ENCODE measurements at regions not wholly inside any gene's neighbourhood (a gene's known extent, or its start where the extent isn't known, plus 50 kb on each side); places are given as distances from the start of the nearest gene placed in this dataset.

DNA sequence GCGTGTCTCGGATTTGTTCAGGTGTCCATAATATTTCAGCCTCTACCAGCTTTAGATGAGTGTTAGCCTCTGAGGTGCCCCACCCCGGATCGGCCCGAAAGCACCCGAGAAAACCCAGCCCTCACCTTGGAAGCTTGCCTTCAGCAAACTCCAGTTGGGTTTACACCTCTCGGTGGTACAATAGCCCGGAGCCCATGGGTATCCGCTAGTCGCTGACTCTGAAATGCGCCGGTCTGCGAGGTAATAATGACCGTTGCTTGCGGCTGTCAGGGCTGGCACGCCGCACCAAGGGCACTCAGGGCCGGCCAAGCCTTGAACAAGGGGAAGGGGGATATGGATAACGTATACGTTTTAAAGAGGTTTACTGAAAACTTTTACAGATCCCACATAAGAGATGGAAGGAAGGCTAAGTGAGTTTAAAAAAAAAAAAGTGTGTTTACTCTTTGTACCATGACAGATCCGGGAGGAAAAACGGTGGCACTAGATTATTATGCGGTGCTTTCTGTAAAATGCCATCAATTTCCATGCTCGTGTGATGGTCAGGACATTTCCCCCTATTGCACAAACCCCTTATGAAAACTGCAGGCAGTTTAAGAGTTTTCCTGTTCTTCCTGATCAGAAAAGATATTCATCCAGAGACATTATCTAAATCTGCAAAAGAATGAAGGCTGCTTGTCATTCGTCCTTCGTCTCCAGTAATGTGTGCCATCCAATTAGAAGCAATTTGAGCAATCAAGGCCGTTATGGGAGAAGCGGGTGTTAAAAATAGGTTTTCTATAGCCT lies 124.2 kb downstream of the TMEM161B start:
- DNase-seq (ENCODE audit: low read depth, low spot score) = no peak
- in situ Hi-C loops (cut with HindIII; ENCODE audit: low pct_unique_long_range_greater_than_20kb, low sequenced_read_pairs) = no loop called here

DNA sequence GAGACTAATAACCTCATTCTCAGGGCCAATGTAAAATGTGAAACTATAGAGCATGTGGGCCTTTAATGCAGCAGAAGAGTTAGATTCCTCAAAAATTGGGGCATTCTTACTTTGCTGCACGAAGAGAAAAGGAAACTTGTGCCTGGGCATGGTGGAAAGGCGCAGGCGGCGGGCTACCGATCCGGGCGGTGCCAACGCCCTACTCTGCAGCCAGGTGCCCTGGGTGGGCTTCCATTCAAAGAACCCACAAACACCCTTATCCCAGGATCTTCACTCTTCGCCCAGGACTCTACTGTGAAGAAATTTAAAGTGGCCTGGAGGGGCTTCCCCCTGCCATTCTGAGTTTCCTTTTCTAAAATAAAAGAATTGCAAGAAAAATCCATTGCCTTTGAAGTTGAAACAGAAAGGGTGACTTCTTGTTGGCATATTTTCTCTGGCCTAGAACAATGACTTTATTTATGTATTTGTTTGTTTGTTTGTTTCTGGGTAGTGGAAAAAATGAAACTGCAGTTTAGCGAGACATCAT lies 124.9 kb downstream of the TMEM161B start:
- in situ Hi-C loops (cut with HindIII; ENCODE audit: low pct_unique_long_range_greater_than_20kb, low sequenced_read_pairs) = no loop called here
- DNase-seq (ENCODE audit: low read depth, low spot score) = no peak

DNA sequence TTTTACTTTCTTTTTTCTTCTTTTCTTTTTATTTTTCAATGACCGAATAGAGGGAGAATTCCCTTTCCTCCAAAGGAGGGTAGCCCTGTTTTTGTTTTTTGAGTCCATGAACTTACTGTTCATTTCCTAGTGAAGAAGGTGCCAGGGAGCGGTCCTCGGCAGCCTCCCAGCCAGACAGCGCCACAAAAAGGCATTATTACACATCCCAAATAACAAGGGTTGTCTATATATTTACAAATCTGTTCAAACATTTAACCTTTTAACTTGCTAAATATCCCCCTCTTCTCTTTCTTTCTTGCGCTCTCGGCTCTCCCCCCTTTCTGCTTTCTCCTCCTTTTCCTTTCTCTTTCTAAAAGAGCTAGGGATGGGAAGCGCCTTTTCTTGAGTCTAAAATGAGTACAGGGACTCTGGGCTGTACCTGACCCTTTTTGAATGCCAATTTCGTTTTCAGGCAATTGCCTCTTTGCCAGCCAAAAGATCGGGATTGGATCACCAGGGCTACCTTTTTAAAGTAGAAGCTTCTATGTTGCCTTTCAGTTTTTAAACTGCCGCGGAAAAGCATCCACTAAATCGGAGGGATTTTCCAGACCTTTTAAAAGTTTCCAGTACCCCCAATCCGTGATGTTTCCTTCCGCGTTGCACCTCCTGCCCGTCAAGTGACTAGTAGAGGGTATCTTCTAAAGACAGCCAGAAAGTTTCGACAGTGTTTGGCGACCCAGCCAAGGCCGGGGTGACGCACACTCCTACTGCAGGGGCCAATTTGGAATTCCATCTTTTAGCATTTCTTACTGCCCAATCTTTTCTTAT lies 125.6 kb downstream of the TMEM161B start:
- no peak for DNase-seq (ENCODE audit: low read depth, low spot score)
- in situ Hi-C loops (cut with HindIII; ENCODE audit: low pct_unique_long_range_greater_than_20kb, low sequenced_read_pairs) = no loop called here

DNA sequence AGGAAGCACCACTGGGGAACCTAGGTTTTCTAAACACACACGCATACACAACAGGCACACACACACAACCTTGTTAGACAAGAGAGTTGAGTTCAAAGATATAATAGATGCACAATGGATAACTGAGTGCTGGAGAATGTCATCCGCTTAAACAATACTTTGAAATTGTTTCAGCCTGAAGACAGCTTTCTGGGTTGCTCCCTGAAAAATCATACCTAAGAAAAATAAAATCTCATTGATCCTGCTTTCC lies 126.1 kb downstream of the TMEM161B start:
- in situ Hi-C loops (cut with HindIII; ENCODE audit: low pct_unique_long_range_greater_than_20kb, low sequenced_read_pairs) = no loop called here
- no peak for DNase-seq (ENCODE audit: low read depth, low spot score)

DNA sequence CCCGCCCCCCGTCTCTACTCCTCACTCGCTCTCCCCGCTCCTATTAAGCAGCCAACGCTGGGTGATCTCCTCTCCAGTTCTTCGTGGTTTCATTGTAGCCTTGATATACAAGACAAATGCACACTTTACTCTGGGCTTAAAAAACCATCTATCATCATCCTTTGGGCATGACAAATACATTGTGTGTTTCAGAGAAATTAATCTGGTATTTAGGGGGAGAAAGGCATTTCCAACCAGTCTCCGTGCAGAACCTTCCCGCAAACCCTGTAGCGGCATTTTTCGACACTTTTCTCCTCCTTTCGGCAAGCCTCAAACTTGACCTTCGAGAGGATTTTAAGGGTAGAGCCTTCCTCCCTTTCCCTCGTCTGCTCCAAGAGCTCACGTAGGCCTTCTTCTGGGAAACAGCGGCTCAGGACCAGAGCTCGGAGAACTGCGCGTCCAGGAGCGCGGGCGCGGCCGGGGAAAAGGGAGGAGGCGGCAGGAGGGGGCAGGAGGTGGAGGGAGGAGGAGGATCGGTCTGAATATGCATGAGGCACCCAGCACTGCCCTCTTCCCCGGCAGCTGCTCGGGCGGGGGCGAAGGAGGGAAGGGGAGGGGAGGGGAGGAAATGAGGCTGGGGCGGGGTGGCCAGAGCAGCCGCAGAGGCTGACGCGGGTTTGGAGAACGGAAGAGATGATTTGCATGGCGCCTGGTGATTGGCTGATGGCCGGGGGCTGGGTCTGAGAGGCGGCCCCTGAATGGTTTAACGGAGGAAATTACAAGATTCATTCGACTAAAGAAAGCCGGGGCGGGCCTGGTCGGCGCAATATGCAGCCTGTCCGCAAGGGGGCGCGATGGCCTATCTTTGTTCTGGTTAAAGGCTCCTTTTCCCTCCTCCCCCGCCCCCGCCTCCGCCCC lies 127.5 kb downstream of the TMEM161B start:
- peak; percentile 98 for DNase-seq (ENCODE audit: low read depth, low spot score)
- in situ Hi-C loops (cut with HindIII; ENCODE audit: low pct_unique_long_range_greater_than_20kb, low sequenced_read_pairs) = no loop called here

DNA sequence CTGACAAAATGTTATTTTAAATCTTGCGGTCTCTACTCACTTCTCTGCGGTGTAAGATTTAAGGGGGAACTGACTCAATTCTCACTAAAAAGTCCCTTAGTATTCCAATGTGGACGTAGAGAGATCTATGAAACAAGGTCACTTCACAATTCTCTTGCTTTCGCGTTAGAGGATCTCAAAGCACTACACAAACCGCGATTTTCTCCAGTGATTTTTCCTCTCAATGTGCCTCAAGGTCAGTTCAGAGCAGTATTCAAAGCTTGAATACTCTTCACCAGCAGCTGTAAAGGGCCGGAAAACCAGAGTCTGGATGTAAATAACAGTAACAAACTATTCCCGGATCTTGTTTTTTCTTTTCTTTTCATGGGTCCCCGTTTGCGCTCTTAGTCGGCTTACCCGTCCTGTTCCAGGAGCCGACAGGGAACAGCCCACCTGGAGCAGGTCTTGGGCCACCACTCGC lies 128.2 kb downstream of the TMEM161B start:
- DNase-seq (ENCODE audit: low read depth, low spot score) = no peak
- in situ Hi-C loops (cut with HindIII; ENCODE audit: low pct_unique_long_range_greater_than_20kb, low sequenced_read_pairs) = no loop called here

DNA sequence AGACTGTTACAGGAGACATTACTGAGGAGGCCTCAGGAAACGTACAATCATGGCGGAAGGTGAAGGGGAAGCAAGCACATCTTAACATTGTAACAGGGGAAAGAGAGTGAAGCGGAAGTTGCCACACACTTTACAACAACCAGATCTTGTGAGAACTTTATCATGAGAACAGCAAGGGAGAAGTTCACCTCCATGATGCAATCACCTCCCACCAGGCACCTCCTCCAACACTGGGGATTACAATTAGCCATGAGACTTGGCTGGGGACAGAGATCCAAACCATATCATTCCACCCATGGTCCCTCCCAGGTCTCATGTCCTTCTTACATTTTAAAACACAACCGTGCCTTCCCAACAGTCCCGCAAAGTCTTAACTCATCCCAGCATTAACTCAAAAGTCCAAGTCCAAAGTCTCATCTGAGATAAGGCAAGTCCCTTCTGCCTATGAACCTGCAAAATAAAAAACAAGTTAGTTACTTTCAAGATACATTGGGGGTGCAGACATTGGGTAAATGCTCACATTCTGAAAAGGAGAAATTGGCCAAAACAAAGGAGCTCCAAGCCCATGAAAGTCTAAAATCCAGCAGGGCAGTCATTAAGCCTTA lies 138.3 kb downstream of the TMEM161B start:
- in situ Hi-C loops (cut with HindIII; ENCODE audit: low pct_unique_long_range_greater_than_20kb, low sequenced_read_pairs) = no loop called here

DNA sequence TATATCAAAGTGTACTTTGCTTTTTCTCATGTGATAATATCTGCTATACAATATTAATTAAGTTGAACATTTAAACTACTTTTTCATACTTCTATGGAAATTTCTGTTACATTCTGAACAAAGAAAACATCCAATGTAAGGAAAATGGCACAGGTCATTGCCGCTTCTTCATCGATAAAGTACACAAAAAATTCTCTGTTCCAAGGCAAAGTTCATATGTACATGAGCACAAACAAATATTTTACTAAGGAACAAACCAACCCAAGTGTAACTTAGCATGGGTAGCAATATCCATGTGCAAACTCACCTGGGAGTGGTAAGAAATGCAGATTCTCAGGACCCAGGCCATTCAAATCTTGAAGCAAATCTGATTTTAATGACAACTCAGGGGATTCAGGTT lies 139.8 kb downstream of the TMEM161B start:
- in situ Hi-C loops (cut with HindIII; ENCODE audit: low pct_unique_long_range_greater_than_20kb, low sequenced_read_pairs) = no loop called here
- DNase-seq (ENCODE audit: low read depth, low spot score) = no peak

More for the DNA sequence above, 138.3 kb downstream of the TMEM161B start:
- no peak for DNase-seq (ENCODE audit: low read depth, low spot score)

DNA sequence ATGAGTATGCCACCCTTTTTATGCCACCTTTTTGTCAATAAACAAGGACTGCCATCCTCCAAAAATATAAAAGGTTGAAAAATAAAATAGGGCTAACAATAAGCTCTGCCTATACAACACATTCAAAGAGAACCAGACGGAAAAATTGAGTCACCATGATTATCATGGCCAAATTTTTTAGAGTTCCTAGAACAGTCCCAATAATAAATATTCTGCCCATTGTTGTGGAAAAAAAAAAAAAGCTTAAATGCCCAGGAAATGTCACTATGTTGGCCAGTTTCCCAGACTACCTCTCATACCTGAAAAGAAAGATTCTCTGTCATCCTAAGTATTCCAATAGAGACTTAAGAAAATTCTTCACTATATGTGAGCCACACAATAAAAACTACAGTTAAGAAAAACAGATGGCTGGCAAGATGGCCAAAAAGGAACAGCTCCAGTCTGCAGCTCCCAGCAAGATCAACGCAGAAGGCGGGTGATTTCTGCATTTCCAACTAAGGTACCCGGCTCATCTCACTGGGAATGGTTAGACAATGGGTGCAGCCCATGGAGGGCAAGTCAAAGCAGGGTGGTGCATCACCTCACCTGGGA lies 149.0 kb downstream of the TMEM161B start:
- DNase-seq (ENCODE audit: low read depth, low spot score) = no peak
- in situ Hi-C loops (cut with HindIII; ENCODE audit: low pct_unique_long_range_greater_than_20kb, low sequenced_read_pairs) = no loop called here

DNA sequence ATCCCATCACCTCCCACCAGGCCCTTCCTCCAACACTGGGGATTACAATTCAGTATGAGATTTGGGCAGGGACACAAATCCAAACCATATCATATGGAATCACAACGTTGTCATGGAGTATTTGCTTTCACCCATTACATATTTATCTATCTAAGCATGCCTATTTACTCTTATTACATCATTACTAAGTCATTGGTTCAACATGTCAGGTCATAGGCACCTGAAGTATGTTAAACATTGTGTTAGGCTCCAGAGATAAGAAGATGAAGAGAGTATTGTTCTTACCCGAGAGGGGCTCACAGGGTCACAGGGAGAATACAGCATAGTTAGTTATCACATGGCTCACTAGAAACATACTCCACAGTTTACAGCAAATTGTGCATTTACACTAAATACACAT lies 150.5 kb downstream of the TMEM161B start:
- in situ Hi-C loops (cut with HindIII; ENCODE audit: low pct_unique_long_range_greater_than_20kb, low sequenced_read_pairs) = no loop called here
- no peak for DNase-seq (ENCODE audit: low read depth, low spot score)

DNA sequence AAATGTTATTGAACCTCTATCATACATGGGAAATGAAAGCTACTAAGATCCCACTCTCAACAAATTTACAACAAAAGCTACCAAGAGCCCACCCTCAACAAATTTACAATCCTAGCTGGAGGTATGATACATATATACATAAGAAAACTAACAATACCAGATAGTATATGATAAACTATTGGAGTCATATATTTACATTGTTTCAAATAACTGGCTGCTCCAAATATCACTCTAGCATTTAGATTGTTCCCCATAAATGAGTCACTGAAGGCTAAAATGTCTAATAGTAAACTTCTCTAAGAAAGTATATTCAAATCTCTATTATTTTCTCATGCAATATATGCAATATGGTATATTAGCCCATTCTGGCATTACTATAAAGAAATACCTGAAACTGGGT lies 151.1 kb downstream of the TMEM161B start:
- no peak for DNase-seq (ENCODE audit: low read depth, low spot score)
- in situ Hi-C loops (cut with HindIII; ENCODE audit: low pct_unique_long_range_greater_than_20kb, low sequenced_read_pairs) = no loop called here

DNA sequence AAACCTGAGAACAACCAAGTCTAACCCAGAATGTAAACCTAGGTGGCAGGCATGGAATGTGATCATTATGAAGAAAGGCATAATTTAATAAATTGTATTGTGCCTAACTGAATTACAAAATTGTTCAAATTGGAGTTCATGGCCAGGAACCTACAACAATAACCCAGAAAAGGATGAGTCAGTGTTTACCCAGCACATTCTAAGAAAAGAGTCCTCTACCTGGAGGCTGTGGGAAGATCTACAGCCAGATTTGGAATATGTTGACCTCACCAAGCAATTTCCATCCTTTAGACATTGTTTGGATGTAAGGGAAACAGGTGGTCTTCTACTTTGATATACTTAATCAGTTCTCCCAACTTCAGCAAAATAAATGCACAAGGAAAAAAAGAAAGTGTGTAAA lies 152.2 kb downstream of the TMEM161B start:
- DNase-seq (ENCODE audit: low read depth, low spot score) = no peak
- in situ Hi-C loops (cut with HindIII; ENCODE audit: low pct_unique_long_range_greater_than_20kb, low sequenced_read_pairs) = no loop called here

DNA sequence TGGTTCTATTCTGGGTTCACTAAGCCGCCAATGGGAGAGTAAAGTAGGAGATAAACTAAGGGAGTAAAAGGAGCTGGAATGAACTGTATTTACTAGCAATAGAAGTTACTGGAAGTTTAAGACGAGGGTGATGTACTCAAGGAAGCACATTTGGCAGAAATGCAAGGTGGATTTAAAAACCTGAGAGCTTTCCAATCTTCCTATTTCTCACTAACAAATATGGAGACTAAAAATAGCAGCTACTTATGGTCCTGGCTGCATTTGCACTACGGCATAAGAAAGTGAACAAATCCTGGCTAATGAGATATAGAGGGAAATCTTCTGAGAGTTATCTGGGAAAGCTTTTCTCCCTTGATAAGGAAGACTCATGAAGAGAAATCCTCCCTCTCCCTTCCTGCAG lies 153.4 kb downstream of the TMEM161B start:
- no peak for DNase-seq (ENCODE audit: low read depth, low spot score)
- in situ Hi-C loops (cut with HindIII; ENCODE audit: low pct_unique_long_range_greater_than_20kb, low sequenced_read_pairs) = no loop called here

DNA sequence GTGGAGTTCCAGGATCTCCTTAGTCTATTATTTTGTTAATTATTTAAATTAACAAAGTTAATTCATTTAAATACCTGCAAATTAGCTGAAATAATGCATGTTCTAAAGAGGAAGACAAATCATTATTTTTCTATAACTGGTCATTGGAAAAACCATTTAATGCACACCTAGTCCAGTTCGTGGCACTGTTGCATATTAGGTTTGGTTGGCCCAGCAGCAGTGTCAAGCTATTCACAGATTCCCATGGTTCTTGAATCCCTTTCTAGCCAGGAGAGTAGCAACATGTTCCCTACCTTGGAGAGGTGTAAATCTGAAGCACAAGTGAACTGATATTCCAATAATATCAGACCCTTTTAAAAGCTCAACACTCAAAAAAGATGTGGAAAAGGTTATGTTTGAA lies 155.2 kb downstream of the TMEM161B start:
- no peak for DNase-seq (ENCODE audit: low read depth, low spot score)
- in situ Hi-C loops (cut with HindIII; ENCODE audit: low pct_unique_long_range_greater_than_20kb, low sequenced_read_pairs) = no loop called here

DNA sequence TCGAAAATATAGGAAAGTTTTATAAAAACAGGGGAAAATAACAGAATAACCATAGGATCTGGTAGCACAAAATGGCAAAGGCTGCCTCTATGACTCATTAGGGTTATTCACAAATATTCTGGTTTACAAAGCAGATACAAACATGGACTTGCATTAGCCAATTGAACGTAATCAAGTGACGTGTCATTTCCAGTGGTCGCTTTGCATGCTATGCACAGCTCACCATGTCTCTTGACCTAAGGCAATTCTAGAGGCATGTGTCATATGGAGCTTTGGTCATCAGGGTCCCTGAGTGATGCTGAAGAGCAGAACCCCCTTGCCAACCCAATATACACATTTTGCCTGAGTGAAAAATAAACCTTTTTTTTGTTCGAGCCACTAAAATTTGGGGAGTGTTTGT lies 158.8 kb downstream of the TMEM161B start:
- no peak for DNase-seq (ENCODE audit: low read depth, low spot score)
- in situ Hi-C loops (cut with HindIII; ENCODE audit: low pct_unique_long_range_greater_than_20kb, low sequenced_read_pairs) = no loop called here

DNA sequence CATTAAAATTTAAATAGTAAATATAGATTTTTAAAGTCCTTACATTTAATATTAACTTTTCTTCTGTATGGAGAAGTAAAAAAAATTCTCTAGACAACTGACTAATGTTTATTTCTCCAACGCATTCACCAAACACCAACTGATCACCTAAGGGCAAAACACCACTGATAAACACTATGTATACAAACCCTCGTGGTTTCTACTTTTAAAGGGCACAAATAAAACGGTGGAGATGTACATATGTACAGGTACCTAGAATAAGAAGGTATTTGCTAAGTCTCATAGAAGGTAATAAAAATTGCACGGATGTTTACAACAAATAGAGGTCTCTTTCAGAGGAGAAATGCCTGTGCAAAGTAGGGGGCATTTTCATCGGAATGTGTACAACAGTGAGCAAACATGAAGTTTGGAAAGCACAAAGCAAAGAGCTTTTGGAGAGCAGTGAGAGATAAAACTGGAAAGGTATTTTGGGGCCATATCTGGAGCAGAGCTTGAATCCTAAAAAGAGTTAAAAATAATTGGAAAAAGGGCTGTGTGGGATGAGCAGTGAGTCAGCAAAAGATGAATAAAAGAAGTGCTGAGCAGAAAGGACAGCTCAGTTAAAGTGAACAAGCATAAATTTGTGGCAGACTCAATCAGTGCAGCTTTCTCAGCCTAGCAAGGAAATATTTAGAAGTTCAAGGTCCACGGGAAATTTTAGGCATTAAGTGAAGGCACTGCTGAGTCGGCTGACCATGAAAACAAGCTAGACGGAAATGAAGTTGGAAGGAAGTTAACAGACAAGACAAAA lies 160.0 kb downstream of the TMEM161B start:
- in situ Hi-C loops (cut with HindIII; ENCODE audit: low pct_unique_long_range_greater_than_20kb, low sequenced_read_pairs) = no loop called here

More for the DNA sequence above, 160.0 kb downstream of the TMEM161B start:
- DNase-seq (ENCODE audit: low read depth, low spot score) = peak; percentile 20

Measured in SK-MEL-5 (cell line).